Peyer's patch (tissue), 4 donors: ENCODE measurements at regions not wholly inside any gene's neighbourhood (a gene's known extent, or its start where the extent isn't known, plus 50 kb on each side); places are given as distances from the start of the nearest gene placed in this dataset.
"Not testable (repeated sequence)": the region's sequence is repeated elsewhere in the genome, so short reads cannot be mapped to it uniquely, and the experiment has no call there.

ENCODE experiments used
- DNase-seq, 3 donors: peaks; one replicate each; pipeline ENCODE4 v3.0.0-alpha.2; 2017 to 2019
- H3K27ac ChIP-seq, 4 donors: fragments of 200-600 bp; sonication (generic); one replicate each; pipeline ENCODE4 v1.5.1; 2016 to 2019
- H3K27me3 ChIP-seq, 2 donors: fragments of 200-600 bp; sonication (generic); one replicate each; pipeline ENCODE4 v1.5.1; 2019
- H3K36me3 ChIP-seq, 3 donors: fragments of 200-600 bp; sonication (generic); one replicate each; pipeline ENCODE4 v1.5.1; 2016 to 2019
- H3K4me1 ChIP-seq, 4 donors: fragments of 200-600 bp; sonication (generic); one replicate each; pipeline ENCODE4 v1.5.1; 2016 to 2019
- H3K4me3 ChIP-seq, 4 donors: fragments of 200-600 bp; sonication (generic); 1 replicate in 3 of 4; 2 replicates in 1 of 4; pipeline ENCODE4 v1.5.1; 2016 to 2019; ENCODE audit warnings: mild to moderate bottlenecking in 1 of 4
- H3K9me3 ChIP-seq, 4 donors: fragments of 200-600 bp; sonication (generic); one replicate each; pipeline ENCODE4 v1.5.1; 2016 to 2019; ENCODE audit warnings: mild to moderate bottlenecking in 1 of 4
- POLR2A ChIP-seq, 2 donors: fragments of 450-650 bp; IDR thresholded peaks; one replicate each; pipeline ENCODE4 v1.5.1; 2017; ENCODE audit warnings: antibody characterized with exemption in 2 of 2, mild to moderate bottlenecking in 2 of 2, moderate library complexity in 2 of 2
- TF ChIP-seq, protein P1 (sequence below), 6 experiments: fragments of 450-650 bp in 4 of 6; fragments of 200-600 bp in 2 of 6; sonication (generic) in 1 of 6; IDR thresholded peaks; one replicate each; pipeline ENCODE4 v1.5.1; 2017 to 2019; ENCODE audit warnings: antibody characterized with exemption in 6 of 6, mild to moderate bottlenecking in 3 of 6, moderate library complexity in 1 of 6

DNA sequence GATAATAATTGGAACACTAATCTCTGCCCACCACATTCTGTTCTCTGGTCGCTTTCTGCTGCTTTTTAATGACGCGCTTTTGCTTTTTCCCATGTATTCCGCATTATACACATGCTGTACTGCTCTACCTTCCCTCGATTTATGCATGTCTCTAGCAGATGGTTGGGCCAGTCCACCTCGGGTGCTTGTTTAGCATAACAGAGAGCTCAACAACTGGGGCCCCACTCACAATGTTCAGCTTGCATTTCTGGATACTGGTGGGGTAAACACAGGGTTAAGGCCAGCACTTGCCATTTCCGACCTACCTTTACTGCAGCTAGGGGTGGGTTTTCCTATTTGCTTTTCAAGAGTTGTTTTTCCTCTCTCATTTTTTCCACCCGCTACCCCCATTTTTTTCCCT lies 255.8 kb downstream of the SOX3 start:
- H3K27me3 ChIP-seq, result no peaks in the 10 kb centered on the region
- no peak for DNase-seq
- H3K27ac ChIP-seq, result no peak overlapping the region
- no peaks in the 10 kb centered on the region for H3K36me3 ChIP-seq
- no peaks in the 10 kb centered on the region for H3K4me1 ChIP-seq
- TF ChIP-seq POLR2A (IDR thresholded peaks at IDR 0.05), result no peak
- TF ChIP-seq, protein P1, sequence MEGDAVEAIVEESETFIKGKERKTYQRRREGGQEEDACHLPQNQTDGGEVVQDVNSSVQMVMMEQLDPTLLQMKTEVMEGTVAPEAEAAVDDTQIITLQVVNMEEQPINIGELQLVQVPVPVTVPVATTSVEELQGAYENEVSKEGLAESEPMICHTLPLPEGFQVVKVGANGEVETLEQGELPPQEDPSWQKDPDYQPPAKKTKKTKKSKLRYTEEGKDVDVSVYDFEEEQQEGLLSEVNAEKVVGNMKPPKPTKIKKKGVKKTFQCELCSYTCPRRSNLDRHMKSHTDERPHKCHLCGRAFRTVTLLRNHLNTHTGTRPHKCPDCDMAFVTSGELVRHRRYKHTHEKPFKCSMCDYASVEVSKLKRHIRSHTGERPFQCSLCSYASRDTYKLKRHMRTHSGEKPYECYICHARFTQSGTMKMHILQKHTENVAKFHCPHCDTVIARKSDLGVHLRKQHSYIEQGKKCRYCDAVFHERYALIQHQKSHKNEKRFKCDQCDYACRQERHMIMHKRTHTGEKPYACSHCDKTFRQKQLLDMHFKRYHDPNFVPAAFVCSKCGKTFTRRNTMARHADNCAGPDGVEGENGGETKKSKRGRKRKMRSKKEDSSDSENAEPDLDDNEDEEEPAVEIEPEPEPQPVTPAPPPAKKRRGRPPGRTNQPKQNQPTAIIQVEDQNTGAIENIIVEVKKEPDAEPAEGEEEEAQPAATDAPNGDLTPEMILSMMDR (IDR thresholded peaks at IDR 0.05), result no peak
- no peaks in the 10 kb centered on the region for H3K9me3 ChIP-seq
- H3K4me3 ChIP-seq, result no peak overlapping the region

DNA sequence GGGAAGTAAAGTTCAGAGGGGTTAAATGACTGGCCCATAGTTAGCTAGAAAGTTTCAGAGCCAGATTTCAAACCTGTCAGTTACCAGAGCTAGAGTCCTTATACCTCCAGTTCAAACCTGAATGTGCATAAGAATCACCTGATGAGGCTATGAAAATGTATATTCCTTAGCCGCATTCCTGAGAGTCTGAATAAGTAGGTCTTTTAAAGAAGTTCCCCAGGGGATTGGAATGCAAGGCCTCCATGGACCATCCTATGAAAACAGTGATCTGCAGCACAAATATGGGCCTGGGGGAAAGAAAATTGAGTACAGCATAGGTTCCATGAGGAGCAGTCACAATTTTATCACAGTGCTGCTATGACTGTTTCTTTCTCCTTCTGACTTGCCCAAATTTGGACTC lies 263.9 kb upstream of the CXorf66 start:
- DNase-seq, result no peak
- H3K36me3 ChIP-seq, result no peaks in the 10 kb centered on the region
- H3K4me3 ChIP-seq, result no peak overlapping the region
- no peaks in the 10 kb centered on the region for H3K27me3 ChIP-seq
- H3K4me1 ChIP-seq, result no peaks in the 10 kb centered on the region
- H3K27ac ChIP-seq, result no peak overlapping the region
- H3K9me3 ChIP-seq, result no peaks in the 10 kb centered on the region
- TF ChIP-seq, protein P1 (IDR thresholded peaks at IDR 0.05), result no peak
- no peak for TF ChIP-seq POLR2A (IDR thresholded peaks at IDR 0.05)

DNA sequence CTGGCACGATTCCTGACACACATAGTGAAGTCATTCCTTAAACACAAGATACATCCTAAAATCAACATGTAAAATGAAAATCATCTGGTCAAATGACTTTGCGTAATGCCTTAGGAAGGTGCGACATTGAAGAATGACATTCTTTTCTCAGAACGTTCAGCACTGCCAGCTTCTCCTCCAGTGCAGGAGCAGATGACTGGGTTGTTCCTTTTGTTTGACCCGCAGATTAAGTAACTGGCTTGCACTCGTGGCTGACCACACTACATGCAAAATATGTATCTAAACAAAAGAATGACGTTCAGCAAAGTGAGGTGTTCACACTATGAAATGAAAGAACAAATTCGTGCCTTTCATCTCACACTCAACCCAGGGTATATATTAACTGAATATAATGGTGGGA lies 260.7 kb upstream of the CXorf66 start:
- DNase-seq, H3K27me3 ChIP-seq, H3K4me1 ChIP-seq, H3K4me3 ChIP-seq, H3K27ac ChIP-seq, H3K9me3 ChIP-seq, H3K36me3 ChIP-seq: not testable (repeated sequence)

DNA sequence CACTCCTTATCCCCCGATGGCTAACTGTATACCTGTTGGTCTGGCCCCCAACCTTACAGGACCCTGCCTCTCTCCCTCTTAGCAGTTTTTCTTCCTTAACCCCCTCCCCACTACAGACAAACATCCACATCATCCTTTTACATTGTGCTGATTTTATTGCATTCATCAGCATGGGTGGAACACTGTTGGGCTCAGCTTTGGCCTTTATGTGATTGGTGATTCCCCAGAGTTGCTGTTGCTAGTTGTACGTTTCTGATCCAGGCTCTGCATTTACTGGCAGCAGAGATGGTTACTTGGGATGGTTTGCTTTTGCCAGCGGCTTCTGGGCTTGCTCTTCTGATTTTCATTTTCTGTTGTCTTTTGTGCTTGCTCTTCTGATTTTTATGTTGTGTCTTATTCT lies 250.6 kb upstream of the CXorf66 start:
- not testable (repeated sequence) for DNase-seq

DNA sequence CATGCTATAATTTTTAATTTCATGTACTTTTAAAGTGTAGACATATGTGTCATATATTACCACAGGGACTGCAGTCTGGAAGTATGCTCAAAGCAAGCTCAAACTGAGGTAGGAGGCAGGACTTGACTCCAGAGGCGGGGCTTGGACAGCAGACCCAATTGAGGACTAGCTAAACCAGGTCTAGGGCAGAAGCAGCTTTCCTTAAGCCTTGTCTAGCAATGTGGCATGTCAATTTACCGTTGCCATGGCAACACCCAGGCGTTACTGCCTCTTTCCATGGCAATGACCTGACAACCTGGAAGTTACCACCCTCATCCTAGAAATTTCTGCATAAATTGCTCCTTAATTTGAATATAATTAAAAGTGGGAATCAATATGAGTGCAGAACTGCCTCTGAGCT lies 249.2 kb upstream of the CXorf66 start:
- H3K4me3 ChIP-seq, DNase-seq, H3K27ac ChIP-seq, H3K9me3 ChIP-seq, H3K4me1 ChIP-seq, H3K27me3 ChIP-seq, H3K36me3 ChIP-seq: not testable (repeated sequence)

More for the DNA sequence above, 250.6 kb upstream of the CXorf66 start:
- not testable (repeated sequence) for H3K4me3 ChIP-seq, H3K27ac ChIP-seq, H3K27me3 ChIP-seq, H3K36me3 ChIP-seq, H3K9me3 ChIP-seq, H3K4me1 ChIP-seq

DNA sequence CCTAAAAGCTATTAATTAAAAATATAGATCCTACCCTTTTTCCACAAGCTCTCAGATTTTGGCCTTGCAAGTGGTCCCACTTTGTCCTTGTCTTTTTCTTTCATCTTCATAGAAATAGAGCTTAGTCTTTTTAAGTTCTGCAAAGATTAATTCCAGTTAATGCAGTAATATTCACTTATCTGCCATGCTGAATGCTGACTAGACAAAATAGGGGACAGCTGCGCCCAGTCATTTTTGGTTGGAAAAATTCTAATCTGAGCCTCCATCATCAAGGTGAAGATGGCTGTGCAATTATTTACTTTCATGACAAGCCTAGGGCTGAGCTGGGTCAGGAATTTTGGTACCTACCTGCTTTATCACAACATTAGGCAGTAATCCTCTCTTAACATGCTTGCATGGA lies 241.3 kb upstream of the CXorf66 start:
- DNase-seq, result no peak
- H3K4me3 ChIP-seq, result no peak overlapping the region
- H3K36me3 ChIP-seq, result no peaks in the 10 kb centered on the region
- no peaks in the 10 kb centered on the region for H3K4me1 ChIP-seq
- no peak for TF ChIP-seq POLR2A (IDR thresholded peaks at IDR 0.05)
- TF ChIP-seq, protein P1 (IDR thresholded peaks at IDR 0.05), result no peak
- no peak overlapping the region for H3K27ac ChIP-seq
- H3K27me3 ChIP-seq, result no peaks in the 10 kb centered on the region
- H3K9me3 ChIP-seq, result no peaks in the 10 kb centered on the region

DNA sequence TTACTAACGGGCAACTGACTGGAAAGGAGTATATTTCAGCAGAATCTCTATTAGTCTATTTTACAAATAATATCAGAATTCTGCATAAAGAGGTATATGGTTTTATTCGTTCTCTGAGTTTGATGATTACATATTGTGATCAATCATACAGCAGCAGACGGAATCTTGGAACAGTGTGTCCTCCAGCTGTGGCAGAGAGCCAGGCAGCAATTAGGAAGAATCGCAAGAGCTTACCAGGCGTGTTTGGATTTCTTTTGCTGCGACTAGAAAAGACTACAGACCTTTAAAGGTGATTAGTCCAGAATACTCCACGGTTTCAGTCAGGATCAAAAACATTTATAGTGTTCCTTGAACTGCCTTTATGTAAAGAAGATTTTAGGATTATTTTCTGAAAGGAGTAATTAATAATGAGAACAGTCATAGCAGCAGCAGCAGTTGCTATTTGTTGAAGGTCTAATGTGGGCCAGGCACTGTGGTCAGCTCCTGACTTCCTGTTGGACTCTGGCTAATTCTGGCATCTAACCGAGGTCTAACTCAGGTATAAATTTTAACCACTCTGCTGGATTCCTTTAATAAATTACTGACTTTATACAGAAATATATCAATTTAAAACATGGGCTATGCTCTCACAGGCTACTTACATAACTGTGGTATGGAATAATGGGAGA lies 225.3 kb upstream of the CXorf66 start:
- no peak overlapping the region for H3K27ac ChIP-seq
- no peaks in the 10 kb centered on the region for H3K4me1 ChIP-seq
- no peak overlapping the region for H3K4me3 ChIP-seq
- H3K27me3 ChIP-seq, result no peaks in the 10 kb centered on the region
- DNase-seq, result no peak
- TF ChIP-seq, protein P1 (IDR thresholded peaks at IDR 0.05), result no peak
- TF ChIP-seq POLR2A (IDR thresholded peaks at IDR 0.05), result no peak
- H3K36me3 ChIP-seq, result no peaks in the 10 kb centered on the region
- H3K9me3 ChIP-seq, result no peaks in the 10 kb centered on the region
